B cell (primary cell): ENCODE measurements at regions not wholly inside any gene's neighbourhood (a gene's known extent, or its start where the extent isn't known, plus 50 kb on each side); places are given as distances from the start of the nearest gene placed in this dataset.

Experiments used
- ATAC-seq: fragments of 200-7000 bp; cut with Tn5 transposase; one replicate; pipeline ENCODE4 v1.10.0; 2021; ENCODE audit warnings: low read depth, mild to moderate bottlenecking, moderate number of reproducible peaks, moderate library complexity
- CTCF ChIA-PET: fragments of 350-600 bp; sonication (Branson Sonifier 250); formaldehyde crosslinking; loops from one replicate; lab custom pipeline; 2021; ENCODE audit warnings: antibody characterized with exemption, inconsistent platforms; lab: Charles Lee
- POLR2A ChIA-PET: fragments of 350-600 bp; sonication (Branson Sonifier 250); formaldehyde crosslinking; loops from one replicate; lab custom pipeline; 2021; ENCODE audit warnings: antibody characterized with exemption; lab: Charles Lee
- DNase-seq: peaks from one replicate; pipeline ENCODE4 v3.0.0; 2013
- H2AFZ ChIP-seq: 2 replicates; pipeline ENCODE4 v1.6.1; 2012; ENCODE audit warnings: mild to moderate bottlenecking, low read depth, low read length; ENCODE audit not compliant: insufficient read depth, poor library complexity, severe bottlenecking
- H3K27ac ChIP-seq, 2 donors: 1 replicate in 1 of 2; 2 replicates in 1 of 2; pipeline ENCODE4 v1.5.1; 2012 to 2013; ENCODE audit warnings: low read length in 2 of 2, mild to moderate bottlenecking in 2 of 2, moderate library complexity in 1 of 2
- H3K27me3 ChIP-seq, 4 experiments: fragments of 200-600 bp in 1 of 4; sonication (generic) in 1 of 4; replicated peaks in 1 of 4; 1 replicate in 2 of 4; 2 replicates in 2 of 4; pipeline versions ENCODE4 v1.6.1 to v1.7.0; 2013 to 2016; ENCODE audit warnings: low read length in 3 of 4, mild to moderate bottlenecking in 2 of 4, mixed read lengths in 1 of 4, moderate library complexity in 1 of 4; ENCODE audit not compliant: insufficient read depth in 4 of 4, control insufficient read depth in 3 of 4; ENCODE audit errors: control extremely low read depth in 1 of 4
- H3K36me3 ChIP-seq, 2 experiments: replicated peaks in 1 of 2; 1 replicate in 1 of 2; 2 replicates in 1 of 2; pipeline versions ENCODE4 v1.6.1 to v1.7.1; 2013; ENCODE audit warnings: low read length in 1 of 2; ENCODE audit not compliant: insufficient read depth in 2 of 2, control insufficient read depth in 1 of 2; ENCODE audit errors: control extremely low read depth in 1 of 2, extremely low read depth in 1 of 2
- H3K4me1 ChIP-seq, 2 donors: fragments of 200-600 bp in 1 of 2; sonication (generic) in 1 of 2; 1 replicate in 1 of 2; 2 replicates in 1 of 2; pipeline versions ENCODE4 v1.5.1 to v1.6.1; 2013 to 2017; ENCODE audit warnings: low read length in 2 of 2; ENCODE audit not compliant: control insufficient read depth in 2 of 2, insufficient read depth in 2 of 2
- H3K4me2 ChIP-seq: replicated peaks from 2 replicates; pipeline ENCODE3; 2012; ENCODE audit warnings: mild to moderate bottlenecking, low read depth, low read length; ENCODE audit not compliant: poor library complexity, severe bottlenecking
- H3K4me3 ChIP-seq, 5 experiments: fragments of 200-600 bp in 1 of 5; sonication (generic) in 1 of 5; 1 replicate in 3 of 5; 2 replicates in 2 of 5; pipeline versions ENCODE4 v1.5.1 to v1.7.0; 2011 to 2016; ENCODE audit warnings: low read length in 4 of 5, mild to moderate bottlenecking in 4 of 5, low read depth in 2 of 5, control low read depth in 1 of 5, moderate library complexity in 1 of 5; ENCODE audit not compliant: insufficient read depth in 1 of 5; ENCODE audit errors: control extremely low read depth in 1 of 5, extremely low read depth in 1 of 5
- H3K79me2 ChIP-seq: fragments of 200-600 bp; sonication (generic); one replicate; pipeline ENCODE4 v1.6.0; 2016; ENCODE audit warnings: low read length; ENCODE audit not compliant: control insufficient read depth, insufficient read depth
- H3K9ac ChIP-seq: fragments of 200-600 bp; sonication (generic); 2 replicates; pipeline ENCODE4 v1.6.1; 2017; ENCODE audit warnings: mild to moderate bottlenecking, low read length, moderate library complexity
- H3K9me3 ChIP-seq, 3 donors: one replicate each; pipeline versions ENCODE4 v1.6.1 to v1.7.1; 2013; ENCODE audit warnings: low read length in 2 of 3; ENCODE audit not compliant: control insufficient read depth in 2 of 3, insufficient read depth in 1 of 3; ENCODE audit errors: control extremely low read depth in 1 of 3
- H4K20me1 ChIP-seq: 2 replicates; pipeline ENCODE4 v1.6.0; 2012; ENCODE audit warnings: mild to moderate bottlenecking, low read length; ENCODE audit not compliant: insufficient read depth, control insufficient read depth, poor library complexity, severe bottlenecking
- H3K27ac Mint-ChIP-seq: one replicate; pipeline ENCODE4 v1.8.0; 2021; ENCODE audit warnings: mixed read lengths
- H3K27me3 Mint-ChIP-seq: one replicate; pipeline ENCODE4 v1.8.0; 2021; ENCODE audit warnings: mixed read lengths
- H3K4me1 Mint-ChIP-seq: one replicate; pipeline ENCODE4 v1.8.0; 2021; ENCODE audit warnings: mixed read lengths
- H3K4me3 Mint-ChIP-seq: one replicate; pipeline ENCODE4 v1.8.0; 2021; ENCODE audit warnings: mixed read lengths
- H3K9me3 Mint-ChIP-seq: one replicate; pipeline ENCODE4 v1.8.0; 2022; ENCODE audit warnings: mixed read lengths; ENCODE audit not compliant: insufficient read depth
- CTCF ChIP-seq: fragments of 200-600 bp; IDR thresholded peaks from one replicate; pipeline ENCODE4 v1.8.0; 2022; ENCODE audit warnings: antibody characterized with exemption, mild to moderate bottlenecking
- EZH2 ChIP-seq: IDR thresholded peaks from 2 replicates; pipeline ENCODE4 v1.6.1; 2012; ENCODE audit warnings: borderline replicate concordance, low read depth, mild to moderate bottlenecking, moderate library complexity, low read length; ENCODE audit not compliant: insufficient read depth, poor library complexity, severe bottlenecking
- WGBS: methylation state at CpG from one replicate; pipeline ENCODE4 v1.1.5; 2013; ENCODE audit warnings: missing lambda C conversion rate; ENCODE audit not compliant: insufficient coverage; 5-methylcytosine and 5-hydroxymethylcytosine counted together
- intact Hi-C: fragments of 100-400 bp; cut with micrococcal nuclease; formaldehyde crosslinking; loops from one replicate; pipeline ENCODE4 v1.10.0; 2022

GRCh38 chr12:76929499-76929898, 50.7 kb upstream of the CSRP2 start:
- no peaks in the 10 kb centered on the region for H4K20me1 ChIP-seq
- H3K4me1 ChIP-seq: no peaks in the 10 kb centered on the region
- no peak overlapping the region for H3K4me3 Mint-ChIP-seq
- no peaks in the 10 kb centered on the region for H3K36me3 ChIP-seq
- H3K9ac ChIP-seq: no peak overlapping the region
- intact Hi-C loops: loop anchor here (5.0 kb wide), 1 partner anchor 307 kb away; no protein-coding TSS in a partner anchor
- WGBS: 67% methylated on average over 1 of the region's 2 CpGs
- no peak for DNase-seq
- no peaks in the 10 kb centered on the region for H3K79me2 ChIP-seq
- no peak overlapping the region for H2AFZ ChIP-seq
- H3K9me3 Mint-ChIP-seq: peaks cover 4% of the 10 kb centered on the region
- TF ChIP-seq EZH2: no peak
- TF ChIP-seq CTCF: no peak
- CTCF ChIA-PET: interaction anchor here (1.6 kb wide), 1 partner anchor 308 kb away, joined by 3 read pairs; no protein-coding TSS in a partner anchor
- H3K27ac ChIP-seq: no peak overlapping the region
- POLR2A ChIA-PET: no interaction called here
- ATAC-seq: no peak
- H3K4me3 ChIP-seq: no peak overlapping the region
- no peak overlapping the region for H3K27ac Mint-ChIP-seq
- no peak overlapping the region for H3K4me2 ChIP-seq
- H3K9me3 ChIP-seq: no peaks in the 10 kb centered on the region
- no peaks in the 10 kb centered on the region for H3K4me1 Mint-ChIP-seq
- peaks cover 12% of the 10 kb centered on the region for H3K27me3 Mint-ChIP-seq
- peaks cover 0 to 3% (median 0%) of the 10 kb centered on the region in 4 experiments for H3K27me3 ChIP-seq
